ENCODE measurements at regions not wholly inside any gene's neighbourhood (a gene's known extent, or its start where the extent isn't known, plus 50 kb on each side); places are given as distances from the start of the nearest gene placed in this dataset.

DNA sequence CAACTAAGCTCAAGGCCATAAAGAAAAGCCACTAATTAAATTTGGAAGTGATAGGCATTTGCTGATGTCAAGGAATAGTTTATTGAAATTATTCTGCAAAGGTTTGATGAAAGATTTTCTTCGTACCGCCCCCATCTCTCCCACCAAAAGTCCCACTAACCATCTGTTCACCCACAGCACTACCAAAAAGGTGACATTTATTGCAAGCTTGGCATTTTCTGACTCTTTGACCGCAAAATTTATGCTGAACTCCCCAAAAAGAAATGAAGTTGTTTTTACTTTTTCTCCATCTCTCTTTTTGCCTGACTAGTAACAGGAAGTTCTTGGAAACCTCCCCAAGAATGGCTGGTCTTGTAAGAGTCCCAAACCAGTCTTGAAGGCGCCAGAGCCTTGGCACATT is 384.9 kb upstream of the SOX9 start:
- no peak for TF ChIP-seq POLR2A (IDR thresholded peaks at IDR 0.05; ENCODE audit: low read length)
- TF ChIP-seq HDAC2 (IDR thresholded peaks at IDR 0.05): no peak
- TF ChIP-seq, protein P1, sequence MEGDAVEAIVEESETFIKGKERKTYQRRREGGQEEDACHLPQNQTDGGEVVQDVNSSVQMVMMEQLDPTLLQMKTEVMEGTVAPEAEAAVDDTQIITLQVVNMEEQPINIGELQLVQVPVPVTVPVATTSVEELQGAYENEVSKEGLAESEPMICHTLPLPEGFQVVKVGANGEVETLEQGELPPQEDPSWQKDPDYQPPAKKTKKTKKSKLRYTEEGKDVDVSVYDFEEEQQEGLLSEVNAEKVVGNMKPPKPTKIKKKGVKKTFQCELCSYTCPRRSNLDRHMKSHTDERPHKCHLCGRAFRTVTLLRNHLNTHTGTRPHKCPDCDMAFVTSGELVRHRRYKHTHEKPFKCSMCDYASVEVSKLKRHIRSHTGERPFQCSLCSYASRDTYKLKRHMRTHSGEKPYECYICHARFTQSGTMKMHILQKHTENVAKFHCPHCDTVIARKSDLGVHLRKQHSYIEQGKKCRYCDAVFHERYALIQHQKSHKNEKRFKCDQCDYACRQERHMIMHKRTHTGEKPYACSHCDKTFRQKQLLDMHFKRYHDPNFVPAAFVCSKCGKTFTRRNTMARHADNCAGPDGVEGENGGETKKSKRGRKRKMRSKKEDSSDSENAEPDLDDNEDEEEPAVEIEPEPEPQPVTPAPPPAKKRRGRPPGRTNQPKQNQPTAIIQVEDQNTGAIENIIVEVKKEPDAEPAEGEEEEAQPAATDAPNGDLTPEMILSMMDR (IDR thresholded peaks at IDR 0.05): no peak
- no peak for TF ChIP-seq ZNF302 (CRISPR knock-in tag; IDR thresholded peaks at IDR 0.05)
- TF ChIP-seq, protein P2, sequence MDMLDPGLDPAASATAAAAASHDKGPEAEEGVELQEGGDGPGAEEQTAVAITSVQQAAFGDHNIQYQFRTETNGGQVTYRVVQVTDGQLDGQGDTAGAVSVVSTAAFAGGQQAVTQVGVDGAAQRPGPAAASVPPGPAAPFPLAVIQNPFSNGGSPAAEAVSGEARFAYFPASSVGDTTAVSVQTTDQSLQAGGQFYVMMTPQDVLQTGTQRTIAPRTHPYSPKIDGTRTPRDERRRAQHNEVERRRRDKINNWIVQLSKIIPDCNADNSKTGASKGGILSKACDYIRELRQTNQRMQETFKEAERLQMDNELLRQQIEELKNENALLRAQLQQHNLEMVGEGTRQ (IDR thresholded peaks at IDR 0.05): no peak
- no peak for TF ChIP-seq NR3C1 (IDR thresholded peaks at IDR 0.05)
